NCI-H82 treated with DMSO at 0.1 percent for 48 hours (cell line): ENCODE measurements at regions not wholly inside any gene's neighbourhood (a gene's known extent, or its start where the extent isn't known, plus 50 kb on each side); places are given as distances from the start of the nearest gene placed in this dataset.

Experiments used
- DNase-seq: peaks from one replicate; lab custom pipeline; 2025; ENCODE audit not compliant: unreplicated experiment; lab: John Stamatoyannopoulos, UW

- DNase-seq: no peak
Observed at GRCh38 chr4:124903995-124904722, 191.6 kb upstream of the ANKRD50 start.

DNA sequence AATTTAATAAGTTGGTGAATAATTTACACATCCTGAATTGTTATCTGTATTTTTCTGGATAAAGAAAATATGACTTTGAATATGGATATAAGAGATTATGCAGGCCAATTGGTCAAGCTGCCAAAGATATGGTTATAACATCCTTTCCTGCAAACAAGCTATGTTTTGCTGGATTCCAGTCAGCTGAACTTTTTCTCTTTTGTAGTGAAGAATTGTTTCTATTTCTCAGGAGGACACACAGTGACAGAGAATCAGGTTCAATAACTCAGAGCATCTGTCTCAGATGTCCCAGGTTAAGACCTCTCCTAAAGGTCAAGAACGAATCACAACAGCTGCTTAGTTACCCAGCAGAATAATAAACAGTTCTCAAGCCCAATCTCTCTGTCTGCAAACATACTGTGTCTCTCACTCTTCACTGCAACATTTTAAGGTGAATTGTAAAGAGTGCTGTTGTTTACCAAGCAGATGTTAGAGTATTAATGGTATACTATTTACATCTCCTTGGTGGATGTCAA is 189.5 kb upstream of the ANKRD50 start:
- DNase-seq: no peak

DNA sequence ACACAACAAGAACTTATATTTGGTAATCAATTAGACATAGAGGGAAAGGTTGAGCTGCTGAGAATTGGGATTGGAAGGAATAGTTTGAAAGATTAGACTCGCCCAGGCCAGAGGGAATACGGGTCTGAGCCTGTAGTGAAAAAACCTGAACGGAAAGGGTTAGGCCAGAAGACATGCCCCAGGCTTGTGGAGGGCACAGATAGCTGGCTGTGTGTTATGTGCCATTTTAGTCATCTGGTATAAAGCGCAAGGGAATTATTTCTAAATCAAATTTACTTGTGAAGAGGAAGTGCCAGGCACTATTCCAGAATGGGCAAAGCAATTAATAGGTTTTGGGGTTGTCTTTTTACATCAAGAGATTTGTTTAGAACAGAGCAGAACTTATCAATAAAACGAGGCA is 187.5 kb upstream of the ANKRD50 start:
- DNase-seq: no peak

- no peak for DNase-seq
Observed at GRCh38 chr4:124890522-124890921, 178.0 kb upstream of the ANKRD50 start.

- no peak for DNase-seq
Observed at GRCh38 chr4:124887739-124888138, 175.2 kb upstream of the ANKRD50 start.

GRCh38 chr4:124884316-124884715 is 171.8 kb upstream of the ANKRD50 start:
- DNase-seq: no peak

GRCh38 chr4:124883632-124884031 is 171.1 kb upstream of the ANKRD50 start:
- no peak for DNase-seq

DNA sequence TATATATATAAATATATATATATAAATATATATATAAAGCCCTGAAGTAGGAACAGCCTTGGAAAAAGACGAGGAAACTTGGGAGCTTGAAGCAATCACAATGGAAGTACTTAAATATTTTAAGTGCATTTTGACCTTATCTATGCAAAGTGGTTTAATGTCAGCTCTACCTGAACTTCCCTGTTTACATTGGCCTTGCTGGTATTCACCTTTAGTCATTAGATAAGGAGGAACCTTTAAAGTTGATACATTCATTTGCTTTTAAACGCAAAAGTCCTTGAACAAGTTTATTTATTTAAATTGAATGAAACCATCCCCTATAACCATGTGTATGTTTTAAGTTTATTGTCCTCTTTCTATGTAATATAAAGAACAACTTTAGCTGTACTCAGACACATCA is 166.7 kb upstream of the ANKRD50 start:
- no peak for DNase-seq

- DNase-seq: no peak
Observed at GRCh38 chr4:124874172-124874450, 161.6 kb upstream of the ANKRD50 start.

DNA sequence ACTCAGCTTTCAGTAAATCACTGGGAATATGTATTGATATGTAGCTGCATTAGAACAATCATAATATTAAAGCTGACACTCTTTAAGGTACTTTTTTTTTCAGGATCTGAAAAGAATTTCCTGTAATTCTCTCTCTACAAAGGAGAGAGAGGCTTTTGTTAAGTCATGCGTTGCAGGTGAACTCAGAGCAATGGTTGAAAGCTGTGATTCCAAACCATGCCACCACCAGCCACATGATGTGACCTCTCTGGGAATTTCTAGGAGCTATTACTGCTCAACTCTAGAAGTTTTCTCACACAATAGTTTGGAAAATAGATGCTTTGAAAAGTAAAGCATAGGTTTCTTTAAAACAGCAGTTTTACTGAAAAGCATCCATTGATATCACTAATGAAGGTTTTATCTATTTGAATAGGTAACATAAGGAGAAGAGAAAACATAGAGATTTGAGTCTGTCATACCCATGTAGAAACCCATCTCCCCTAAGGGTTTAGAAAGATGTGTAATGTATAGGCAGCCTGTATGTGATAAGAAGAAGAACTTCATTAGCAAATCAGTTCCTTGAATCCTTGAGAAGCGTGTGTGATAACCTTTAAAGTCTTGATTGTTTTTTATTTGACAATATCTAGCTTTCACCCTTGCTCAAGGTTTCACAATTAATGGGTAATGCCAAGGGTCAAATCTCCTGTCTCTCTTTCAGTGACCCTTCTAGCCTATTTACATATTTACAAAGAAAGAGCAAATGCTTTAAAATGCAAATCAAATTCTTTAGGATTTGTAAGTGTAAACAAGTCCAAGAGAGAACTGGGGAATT is 161.0 kb upstream of the ANKRD50 start:
- DNase-seq: no peak

DNA sequence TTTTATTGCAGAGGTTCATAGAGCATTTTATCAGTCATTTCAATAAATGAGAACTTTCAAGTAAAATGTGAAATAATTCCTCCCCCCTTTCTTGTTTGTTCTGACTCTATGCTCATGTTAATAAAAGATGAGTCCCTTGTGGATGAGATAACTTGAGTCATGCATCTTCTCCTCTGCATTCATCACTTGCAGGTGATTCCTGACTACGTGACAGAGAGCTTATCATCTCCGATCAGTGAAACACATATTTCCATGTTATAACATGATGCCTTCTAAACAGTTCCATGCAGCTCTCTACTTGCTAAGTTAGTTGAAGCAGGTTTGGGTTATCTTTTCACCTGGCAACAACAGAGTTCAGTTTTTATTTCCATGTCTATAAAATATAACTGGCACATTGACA is 160.1 kb upstream of the ANKRD50 start:
- DNase-seq: no peak

DNA sequence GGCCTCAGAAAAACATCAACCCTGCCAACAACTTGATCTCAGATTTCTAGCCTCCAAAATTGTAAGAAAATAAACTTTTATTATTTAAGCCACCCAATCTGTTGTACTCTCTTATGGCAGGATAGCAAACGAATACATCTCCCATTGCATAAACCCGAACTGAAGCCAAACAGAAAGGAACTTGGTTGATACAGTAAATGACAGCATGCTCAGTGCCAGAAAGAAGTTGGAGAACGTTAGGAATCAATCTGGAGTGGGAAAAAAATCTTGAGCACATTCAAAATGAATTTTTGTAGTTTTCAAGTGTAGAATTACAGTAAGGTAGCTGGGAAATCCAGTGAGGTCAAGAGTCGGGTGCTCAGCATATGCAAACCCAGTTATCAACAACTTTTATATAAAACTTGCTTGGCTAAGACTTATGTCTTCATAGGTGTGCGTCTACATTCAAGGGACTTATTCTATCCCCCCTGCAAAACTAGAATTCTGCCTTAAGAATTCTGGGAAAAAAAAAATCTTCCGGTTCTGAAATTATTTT is 157.5 kb upstream of the ANKRD50 start:
- no peak for DNase-seq

GRCh38 chr4:124868495-124868894 is 156.0 kb upstream of the ANKRD50 start:
- no peak for DNase-seq

DNA sequence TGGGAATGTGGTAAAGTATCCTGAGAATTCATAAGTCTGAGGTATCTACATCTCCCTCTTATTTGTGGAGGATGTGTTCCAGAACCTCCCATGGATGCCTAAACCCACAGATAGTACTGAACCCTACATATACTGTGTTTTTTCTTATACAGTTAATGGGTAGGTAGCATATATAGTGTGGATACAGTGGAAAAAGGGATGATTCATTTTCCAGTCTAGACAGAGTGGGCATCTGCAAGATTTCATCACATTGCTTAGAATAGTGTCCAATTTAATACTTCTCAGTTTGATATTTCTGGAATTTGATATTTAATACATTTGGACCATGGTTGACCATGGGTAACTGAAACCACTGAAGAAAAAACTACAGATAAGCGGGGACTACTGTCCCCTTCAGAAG is 155.0 kb upstream of the ANKRD50 start:
- no peak for DNase-seq

- no peak for DNase-seq
Observed at GRCh38 chr4:124866301-124866700, 153.8 kb upstream of the ANKRD50 start.

DNA sequence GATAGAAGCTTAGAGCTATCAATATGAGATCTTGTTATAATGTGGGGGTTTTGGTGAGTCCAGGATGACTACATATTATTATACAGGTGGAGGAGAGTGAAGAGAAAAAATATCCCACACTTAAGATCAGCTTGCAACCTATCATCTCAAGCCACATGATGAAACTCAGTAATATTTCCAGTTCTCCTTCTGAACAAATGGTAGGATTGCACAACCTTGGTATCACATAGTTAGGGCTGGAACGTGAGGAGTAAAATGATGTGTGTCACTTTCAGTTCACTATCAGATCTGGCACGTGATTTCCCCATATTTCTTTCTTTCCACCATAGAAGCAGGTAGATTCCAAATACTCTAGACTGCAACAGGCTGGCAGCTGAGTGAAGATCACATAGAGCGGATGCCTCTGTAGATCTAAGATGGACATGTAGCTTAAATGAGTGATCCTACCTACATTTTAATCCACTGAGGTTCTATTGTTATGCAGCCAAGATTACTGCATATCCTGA is 150.6 kb upstream of the ANKRD50 start:
- no peak for DNase-seq

DNA sequence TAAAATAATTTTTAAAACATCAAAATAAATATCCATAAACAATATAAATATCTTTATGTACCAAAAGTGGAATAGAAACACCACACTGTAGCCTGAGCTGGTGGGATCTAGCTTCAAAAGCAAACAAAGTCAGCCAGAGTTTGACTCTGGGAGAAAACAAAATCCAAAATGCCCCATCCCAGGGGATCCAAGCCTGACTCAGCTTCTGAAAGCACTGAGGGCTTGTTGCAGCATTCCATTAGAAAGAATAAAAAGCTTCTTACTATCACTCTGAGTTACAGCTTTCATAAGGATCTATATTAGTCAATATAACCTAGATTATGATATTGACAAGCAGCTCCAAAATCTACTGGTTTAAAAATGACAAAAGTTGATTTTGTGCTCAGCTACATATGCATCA is 149.7 kb upstream of the ANKRD50 start:
- no peak for DNase-seq

GRCh38 chr4:124861761-124862160 is 149.2 kb upstream of the ANKRD50 start:
- DNase-seq: no peak

DNA sequence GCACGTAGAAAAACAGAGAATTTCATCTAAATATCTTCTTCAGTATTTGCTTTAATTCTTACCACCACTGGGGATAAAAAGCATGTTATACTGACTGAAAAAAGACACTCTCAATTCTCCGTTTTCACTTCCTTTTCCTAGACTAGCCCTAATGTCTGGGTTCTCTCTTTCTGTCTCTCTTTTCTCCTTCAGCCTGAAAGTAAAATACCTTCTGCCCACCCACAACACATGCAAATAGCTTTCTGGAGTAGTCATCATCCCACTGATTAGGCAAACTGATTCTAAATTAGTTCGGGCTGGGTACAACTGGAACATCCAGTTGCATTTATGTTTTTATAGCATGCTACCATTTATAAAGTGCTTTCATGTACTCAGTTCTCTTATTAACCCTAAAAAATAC is 142.4 kb upstream of the ANKRD50 start:
- DNase-seq: no peak

- DNase-seq: no peak
Observed at GRCh38 chr4:124851741-124852140, 139.2 kb upstream of the ANKRD50 start.

DNA sequence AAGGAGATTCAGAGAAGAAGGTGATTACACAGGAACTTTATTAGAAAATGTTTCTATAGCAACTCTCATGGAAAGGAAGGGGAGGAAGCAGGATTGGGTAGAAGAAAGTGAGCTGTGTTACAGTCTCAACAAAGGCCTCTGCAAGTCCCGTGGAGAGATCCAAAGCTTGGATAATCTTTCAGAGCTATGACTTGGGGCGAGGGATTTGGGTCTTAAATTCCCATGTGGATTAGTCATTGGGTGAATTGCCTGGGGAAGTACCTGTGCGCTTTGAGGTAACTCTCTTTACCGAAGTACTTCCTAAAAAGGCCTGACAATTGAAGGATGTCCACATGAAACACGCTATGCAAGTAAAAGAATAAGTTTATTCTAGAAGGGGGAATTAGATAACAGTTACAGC is 133.8 kb upstream of the ANKRD50 start:
- DNase-seq: no peak

DNA sequence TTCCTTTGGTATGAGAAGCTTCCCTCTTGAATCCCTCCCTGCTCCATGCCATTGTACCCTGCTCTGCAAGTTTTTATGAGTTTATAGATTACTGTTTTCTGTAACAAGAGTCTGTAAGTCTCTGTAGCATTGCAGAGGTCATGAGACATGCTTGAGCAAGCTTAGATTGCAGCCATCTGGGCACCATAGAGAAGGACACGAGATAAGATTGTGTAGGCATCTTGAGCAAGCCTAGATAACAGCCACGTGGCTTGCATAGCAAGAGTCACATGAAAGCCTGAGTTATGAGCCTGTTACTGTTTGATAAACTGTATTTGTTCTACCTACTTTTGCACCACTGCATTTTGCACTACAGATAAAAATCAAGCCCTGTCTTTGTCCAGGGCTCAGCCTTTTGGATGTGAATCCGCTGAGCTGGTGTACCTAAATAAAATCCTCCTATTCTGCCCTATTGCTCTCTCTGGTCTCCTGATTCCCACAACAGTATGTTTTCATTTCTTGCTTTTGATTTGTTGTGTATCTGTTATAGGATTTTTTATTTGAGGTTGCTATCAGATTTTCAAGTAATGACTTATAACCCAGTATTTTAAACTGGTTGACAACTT is 127.4 kb upstream of the ANKRD50 start:
- no peak for DNase-seq
